ENCODE measurements at regions not wholly inside any gene's neighbourhood (a gene's known extent, or its start where the extent isn't known, plus 50 kb on each side); places are given as distances from the start of the nearest gene placed in this dataset.
A peak's percentile ranks its signal among the peaks of the same experiment; 100 is the strongest.

GRCh38 chr21:41610042-41610839, 102.3 kb upstream of the TMPRSS2 start:
- peak; percentile 57 for DNase-seq

GRCh38 chr21:41606706-41607105, 98.7 kb upstream of the TMPRSS2 start:
- no peak for DNase-seq

GRCh38 chr21:41605934-41606285, 98.0 kb upstream of the TMPRSS2 start:
- DNase-seq: no peak

GRCh38 chr21:41605178-41605933, 97.4 kb upstream of the TMPRSS2 start:
- no peak for DNase-seq

GRCh38 chr21:41604583-41605041, 96.7 kb upstream of the TMPRSS2 start:
- peak; percentile 25 for DNase-seq

GRCh38 chr21:41603476-41603875, 95.5 kb upstream of the TMPRSS2 start:
- no peak for DNase-seq

- DNase-seq: no peak
These were observed 94.6 kb upstream of the TMPRSS2 start for GRCh38 chr21:41602531-41602930.

- DNase-seq: no peak
These were observed 93.8 kb upstream of the TMPRSS2 start for GRCh38 chr21:41601573-41602368.

- no peak for DNase-seq
These were observed 93.1 kb upstream of the TMPRSS2 start for GRCh38 chr21:41600961-41601572.

- no peak for DNase-seq
These were observed 92.6 kb upstream of the TMPRSS2 start for GRCh38 chr21:41600556-41600955.

GRCh38 chr21:41600116-41600515, 92.2 kb upstream of the TMPRSS2 start:
- no peak for DNase-seq

GRCh38 chr21:41598561-41599431, 90.8 kb upstream of the TMPRSS2 start:
- DNase-seq: no peak

- DNase-seq: no peak
These were observed 89.9 kb upstream of the TMPRSS2 start for GRCh38 chr21:41597811-41598231.

- DNase-seq: no peak
These were observed 89.3 kb upstream of the TMPRSS2 start for GRCh38 chr21:41597227-41597626.

GRCh38 chr21:41596241-41596925, 88.4 kb upstream of the TMPRSS2 start:
- DNase-seq: no peak

- no peak for DNase-seq
These were observed 86.3 kb upstream of the TMPRSS2 start for GRCh38 chr21:41594268-41594667.

GRCh38 chr21:41593760-41594138, 85.8 kb upstream of the TMPRSS2 start:
- no peak for DNase-seq

GRCh38 chr21:41593051-41593759, 85.2 kb upstream of the TMPRSS2 start:
- DNase-seq: no peak

- DNase-seq: no peak
These were observed 81.7 kb upstream of the TMPRSS2 start for GRCh38 chr21:41589620-41590175.

GRCh38 chr21:41589131-41589530, 81.2 kb upstream of the TMPRSS2 start:
- DNase-seq: no peak

All from retina (tissue), 1 donor.